Spinal cord (tissue), 9 donors: ENCODE measurements at regions not wholly inside any gene's neighbourhood (a gene's known extent, or its start where the extent isn't known, plus 50 kb on each side); places are given as distances from the start of the nearest gene placed in this dataset.

Experiments used
- DNase-seq, 6 donors: peaks; one replicate each; pipeline versions ENCODE4 v3.0.0 to v3.0.0-alpha.2; 2013 to 2015; ENCODE audit warnings: low spot score in 6 of 6, low read depth in 4 of 6
- H3K27ac ChIP-seq: one replicate; pipeline ENCODE4 v1.5.1; 2013; ENCODE audit warnings: low read depth, low read length, control low read depth
- H3K27me3 ChIP-seq: one replicate; pipeline ENCODE4 v1.6.1; 2013; ENCODE audit warnings: low read length; ENCODE audit not compliant: control insufficient read depth, insufficient read depth
- H3K36me3 ChIP-seq: one replicate; pipeline ENCODE4 v1.6.1; 2013; ENCODE audit warnings: low read length; ENCODE audit not compliant: control insufficient read depth, insufficient read depth
- H3K4me1 ChIP-seq: one replicate; pipeline ENCODE4 v1.6.1; 2013; ENCODE audit warnings: low read length; ENCODE audit not compliant: control insufficient read depth, insufficient read depth
- H3K4me3 ChIP-seq: one replicate; pipeline ENCODE4 v1.5.1; 2013; ENCODE audit warnings: low read depth, low read length, control low read depth
- H3K9me3 ChIP-seq: one replicate; pipeline ENCODE4 v1.6.1; 2013; ENCODE audit warnings: low read length; ENCODE audit not compliant: control insufficient read depth, insufficient read depth
- WGBS: methylation state at CpG from one replicate; pipeline ENCODE4 v1.1.5; 2013; ENCODE audit warnings: missing lambda C conversion rate; ENCODE audit not compliant: insufficient coverage; 5-methylcytosine and 5-hydroxymethylcytosine counted together
- donor health status: healthy.

DNA sequence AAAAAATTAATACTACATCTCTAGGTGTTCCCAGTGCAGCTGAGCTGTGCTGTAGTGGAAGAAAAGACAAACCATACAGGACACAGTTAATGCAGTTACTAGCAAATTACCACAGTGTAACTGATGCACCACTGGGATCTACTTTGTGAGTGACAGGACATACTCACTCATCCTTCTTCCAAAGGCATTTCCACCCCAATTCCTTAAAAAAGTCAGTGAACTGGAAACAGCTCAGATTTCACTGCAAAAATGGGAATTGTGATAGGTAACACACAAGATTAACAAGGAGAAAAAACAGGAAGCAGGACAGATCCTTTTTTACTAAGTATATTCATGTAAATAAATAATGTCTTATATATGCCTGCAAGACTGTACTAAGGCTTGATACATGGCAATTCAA is 109.6 kb downstream of the DMAC1 start:
- Histone ChIP-seq H3K36me3 (no peaks in the 10 kb centered on the region), H3K9me3 (no peaks in the 10 kb centered on the region), H3K27ac (no peak overlapping the region), H3K4me3 (no peak overlapping the region), H3K27me3 (no peaks in the 10 kb centered on the region), H3K4me1 (no peaks in the 10 kb centered on the region)
- DNase-seq, result peak in 1 of 6 donors; percentile 49

DNA sequence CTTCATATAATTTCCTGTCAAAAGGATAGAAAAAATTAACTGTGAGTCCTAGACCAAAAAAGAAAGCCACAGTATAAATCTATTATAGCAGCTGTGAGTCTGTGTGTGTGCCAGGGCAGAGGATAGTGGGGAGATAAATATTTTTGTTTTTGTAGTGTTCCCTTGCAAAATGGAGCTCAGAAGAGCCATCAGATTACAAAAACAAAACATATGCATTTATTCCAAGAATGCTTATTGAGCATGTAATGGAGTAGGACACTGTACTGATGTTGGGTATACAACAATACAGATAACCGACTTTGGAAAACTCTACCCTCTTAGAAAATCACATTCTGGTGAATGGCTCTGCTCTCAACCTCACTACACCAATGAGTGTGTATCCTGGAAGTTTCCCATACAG is 111.0 kb downstream of the DMAC1 start:
- H3K4me3 ChIP-seq, result no peak overlapping the region
- H3K4me1 ChIP-seq, result no peaks in the 10 kb centered on the region
- no peaks in the 10 kb centered on the region for H3K36me3 ChIP-seq
- no peaks in the 10 kb centered on the region for H3K9me3 ChIP-seq
- H3K27me3 ChIP-seq, result no peaks in the 10 kb centered on the region
- no peak for DNase-seq
- H3K27ac ChIP-seq, result no peak overlapping the region
- WGBS, result no CpG with 5 or more reads among the region's 1 CpG

DNA sequence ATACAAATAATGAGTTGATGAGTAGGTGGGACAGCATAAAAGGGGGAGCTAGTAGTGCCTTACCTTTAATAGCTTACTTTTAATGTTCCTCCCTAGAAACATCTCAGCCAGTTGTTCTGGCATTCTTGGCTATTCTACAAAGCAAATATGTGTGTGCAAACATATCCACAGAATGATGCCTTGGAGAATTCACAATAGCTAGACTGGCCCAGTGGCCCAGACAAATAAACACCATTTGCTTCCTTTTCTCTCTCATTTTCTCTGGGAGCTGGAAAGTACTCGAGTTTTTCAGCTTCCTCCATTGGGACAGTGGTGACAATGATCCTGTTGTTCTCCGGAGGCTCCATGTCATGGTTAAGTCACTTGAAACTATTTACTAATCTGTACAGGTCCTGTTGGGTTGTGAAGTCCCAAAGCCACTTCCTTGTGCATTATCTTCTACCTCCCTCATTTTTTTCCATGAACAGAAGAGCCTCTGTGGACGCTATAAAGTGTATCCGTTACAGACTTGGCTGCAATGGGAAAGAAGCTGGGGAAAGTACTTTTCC is 122.9 kb downstream of the DMAC1 start:
- no peaks in the 10 kb centered on the region for H3K4me1 ChIP-seq
- WGBS, result no CpG with 5 or more reads among the region's 4 CpGs
- no peak overlapping the region for H3K4me3 ChIP-seq
- DNase-seq, result peak in 2 of 6 donors; percentile 35 to 44
- no peak overlapping the region for H3K27ac ChIP-seq
- no peaks in the 10 kb centered on the region for H3K27me3 ChIP-seq
- no peaks in the 10 kb centered on the region for H3K9me3 ChIP-seq
- H3K36me3 ChIP-seq, result no peaks in the 10 kb centered on the region

DNA sequence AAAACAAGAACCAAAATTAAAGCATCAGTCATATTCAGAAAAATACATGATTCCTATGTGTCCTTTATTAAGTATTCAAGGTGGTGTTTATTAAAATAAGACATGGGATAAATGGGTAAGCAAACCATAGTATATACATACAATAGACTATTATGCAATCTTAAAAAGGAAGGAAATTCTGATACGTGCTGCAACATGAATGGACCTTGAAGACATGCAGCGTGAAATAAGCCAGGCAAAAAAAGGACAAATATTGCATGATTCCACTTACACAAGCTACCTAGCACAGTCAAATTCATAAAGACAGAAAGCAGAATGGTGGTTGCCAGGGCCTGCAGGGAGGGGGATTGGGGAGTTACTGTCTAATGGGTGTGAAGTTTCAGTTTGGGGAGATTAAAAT is 127.7 kb downstream of the DMAC1 start:
- no peaks in the 10 kb centered on the region for H3K4me1 ChIP-seq
- H3K27ac ChIP-seq, result no peak overlapping the region
- no peaks in the 10 kb centered on the region for H3K36me3 ChIP-seq
- no peaks in the 10 kb centered on the region for H3K9me3 ChIP-seq
- DNase-seq, result no peak
- no CpG with 5 or more reads among the region's 2 CpGs for WGBS
- no peaks in the 10 kb centered on the region for H3K27me3 ChIP-seq
- H3K4me3 ChIP-seq, result no peak overlapping the region

DNA sequence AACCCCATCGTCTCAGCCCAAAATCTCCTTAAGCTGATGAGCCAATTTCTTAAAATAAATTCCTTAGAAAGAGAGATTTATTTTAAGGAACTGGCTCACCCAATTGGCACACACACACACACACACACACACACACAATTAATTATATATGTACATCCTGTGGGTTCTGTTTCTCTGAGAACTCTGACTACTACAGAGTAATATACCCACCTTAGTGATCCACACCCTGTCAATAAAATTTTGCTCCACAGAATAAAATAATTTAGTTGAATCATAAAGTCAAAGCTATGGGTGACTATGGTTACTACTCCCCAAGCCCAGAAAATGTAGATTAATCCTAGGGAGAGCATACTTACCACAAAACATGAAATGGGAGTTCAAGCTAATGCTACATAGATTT is 131.0 kb downstream of the DMAC1 start:
- Histone ChIP-seq H3K4me3 (no peak overlapping the region), H3K27me3 (no peaks in the 10 kb centered on the region), H3K4me1 (no peaks in the 10 kb centered on the region), H3K9me3 (no peaks in the 10 kb centered on the region), H3K36me3 (no peaks in the 10 kb centered on the region), H3K27ac (no peak overlapping the region)
- no peak for DNase-seq
- WGBS, result no CpG with 5 or more reads among the region's 1 CpG

DNA sequence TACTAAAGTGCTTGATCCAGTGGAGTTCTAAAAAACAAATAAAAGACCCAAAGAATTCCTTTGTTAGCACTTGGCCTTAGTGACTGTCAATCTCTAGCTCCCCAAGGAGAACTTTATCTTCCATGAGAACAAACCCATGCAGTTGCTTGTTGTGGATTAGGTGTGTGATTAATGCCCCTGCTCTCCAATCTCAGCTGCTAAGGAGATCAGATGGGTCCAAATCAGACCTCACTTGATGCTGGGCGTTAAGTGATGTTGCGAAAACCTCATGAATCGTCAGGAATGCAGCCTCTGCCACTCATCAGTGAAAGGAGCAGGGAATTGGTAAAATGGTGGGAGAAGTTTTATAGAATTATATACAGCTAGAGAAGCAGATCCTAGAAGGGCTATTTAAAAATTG is 133.7 kb downstream of the DMAC1 start:
- WGBS, result 88% methylated on average over 3 of the region's 3 CpGs
- Histone ChIP-seq H3K36me3 (no peaks in the 10 kb centered on the region), H3K27ac (no peak overlapping the region), H3K4me3 (no peak overlapping the region), H3K4me1 (no peaks in the 10 kb centered on the region), H3K9me3 (no peaks in the 10 kb centered on the region), H3K27me3 (no peaks in the 10 kb centered on the region)
- DNase-seq, result no peak

DNA sequence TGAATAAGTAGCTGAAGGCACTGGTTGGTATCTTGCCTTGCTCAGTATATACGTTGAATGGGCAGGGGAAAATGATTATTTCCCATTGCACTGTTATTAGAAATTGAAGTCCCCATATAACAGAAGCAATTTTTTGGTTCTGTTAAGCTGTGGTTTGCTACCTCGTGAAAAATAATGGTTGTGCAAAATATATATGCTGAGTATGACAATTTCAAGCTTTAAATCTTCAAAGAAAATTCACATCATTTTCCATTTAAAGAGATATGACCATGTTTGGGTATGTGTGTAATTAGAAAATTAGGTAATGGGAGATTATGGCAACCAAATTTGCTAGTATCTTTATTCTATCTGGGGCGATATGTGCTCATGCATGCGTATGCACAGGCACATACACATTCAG is 139.8 kb downstream of the DMAC1 start:
- WGBS, result 100% methylated on average over 2 of the region's 4 CpGs

DNA sequence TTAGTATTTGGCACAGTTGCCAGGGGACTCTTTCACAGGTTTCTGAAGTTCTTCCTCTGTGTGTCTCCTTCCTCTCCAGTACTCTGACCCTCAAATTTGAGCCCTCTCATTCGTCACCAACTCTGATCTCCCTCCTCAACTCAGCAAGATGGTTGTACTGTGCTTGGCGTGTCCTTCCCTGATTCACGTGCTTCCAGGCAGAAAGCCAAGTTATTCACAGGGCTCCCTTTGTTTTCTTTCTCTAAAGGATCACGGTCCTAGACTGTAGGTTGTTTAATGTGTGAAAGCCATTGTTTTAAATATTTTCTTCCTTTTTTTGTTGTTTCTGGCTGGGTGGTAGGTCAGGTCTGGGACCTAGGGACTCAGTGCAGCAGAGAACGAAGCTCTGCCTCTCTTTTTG is 142.9 kb downstream of the DMAC1 start:
- H3K27ac ChIP-seq, result no peak overlapping the region
- H3K9me3 ChIP-seq, result no peaks in the 10 kb centered on the region
- peak in 2 of 6 donors; percentile 23 to 66 for DNase-seq
- no peak overlapping the region for H3K4me3 ChIP-seq
- 15% methylated on average over 2 of the region's 5 CpGs for WGBS
- no peaks in the 10 kb centered on the region for H3K4me1 ChIP-seq
- H3K36me3 ChIP-seq, result no peaks in the 10 kb centered on the region
- no peaks in the 10 kb centered on the region for H3K27me3 ChIP-seq

More for the DNA sequence above, 139.8 kb downstream of the DMAC1 start:
- no peak overlapping the region for H3K27ac ChIP-seq
- no peaks in the 10 kb centered on the region for H3K27me3 ChIP-seq
- no peaks in the 10 kb centered on the region for H3K36me3 ChIP-seq
- H3K4me1 ChIP-seq, result no peaks in the 10 kb centered on the region
- H3K4me3 ChIP-seq, result no peak overlapping the region
- H3K9me3 ChIP-seq, result no peaks in the 10 kb centered on the region
- DNase-seq, result no peak

DNA sequence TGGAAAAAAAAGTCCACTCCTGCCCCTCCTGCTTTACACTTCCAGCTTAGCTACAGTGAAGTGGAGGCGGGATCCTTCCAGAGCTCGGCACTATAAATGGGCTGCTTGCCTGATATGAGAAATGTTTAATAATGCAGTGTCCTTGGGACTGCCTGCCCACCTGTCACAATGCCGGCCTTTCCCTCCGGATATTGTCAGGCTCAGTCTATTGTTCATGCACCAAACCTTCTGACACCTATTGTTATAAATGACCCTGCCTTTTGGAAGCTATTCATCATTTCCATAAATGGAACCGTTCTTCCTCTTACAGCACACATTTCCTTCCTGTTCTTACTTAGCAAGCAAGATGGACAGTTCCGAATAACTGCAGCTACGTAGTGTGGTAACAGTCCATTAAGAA is 146.3 kb downstream of the DMAC1 start:
- Histone ChIP-seq H3K27ac (no peak overlapping the region), H3K4me3 (no peak overlapping the region), H3K4me1 (no peaks in the 10 kb centered on the region), H3K27me3 (no peaks in the 10 kb centered on the region), H3K9me3 (no peaks in the 10 kb centered on the region), H3K36me3 (no peaks in the 10 kb centered on the region)
- 54% methylated on average over 5 of the region's 7 CpGs for WGBS
- DNase-seq, result peak in 1 of 6 donors; percentile 60

DNA sequence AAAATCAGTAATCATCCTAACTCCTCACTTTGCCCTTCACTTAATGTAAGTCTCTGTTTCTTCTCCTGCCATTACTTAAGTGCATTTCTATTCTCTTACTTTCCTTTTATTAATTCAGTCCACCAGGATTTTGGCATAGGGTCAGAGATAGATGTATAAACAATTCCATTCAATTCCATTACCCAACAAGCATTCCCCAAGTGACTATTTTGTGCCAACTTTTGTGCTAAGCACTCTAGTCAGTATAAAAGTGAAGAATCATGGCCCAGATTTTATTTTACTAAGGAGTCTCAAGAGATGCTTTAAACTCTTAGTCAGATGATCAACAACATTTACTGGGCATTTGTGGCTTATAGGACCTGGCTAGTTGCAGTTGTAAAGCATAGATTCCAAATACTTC is 159.3 kb downstream of the DMAC1 start:
- H3K4me3 ChIP-seq, result no peak overlapping the region
- H3K27ac ChIP-seq, result no peak overlapping the region
- H3K4me1 ChIP-seq, result no peaks in the 10 kb centered on the region
- DNase-seq, result peak in 1 of 6 donors; percentile 46
- H3K27me3 ChIP-seq, result no peaks in the 10 kb centered on the region
- H3K36me3 ChIP-seq, result no peaks in the 10 kb centered on the region
- H3K9me3 ChIP-seq, result peaks cover 3% of the 10 kb centered on the region
